GM18498 (cell line): ENCODE measurements at regions not wholly inside any gene's neighbourhood (a gene's known extent, or its start where the extent isn't known, plus 50 kb on each side); places are given as distances from the start of the nearest gene placed in this dataset.
"Not testable (repeated sequence)": the region's sequence is repeated elsewhere in the genome, so short reads cannot be mapped to it uniquely, and the experiment has no call there.

Source experiments
- ATAC-seq: cut with Tn5 transposase; IDR thresholded peaks from one replicate; pipeline ENCODE4 v1.9.1; 2021; ENCODE audit warnings: mild to moderate bottlenecking, moderate library complexity; ENCODE audit not compliant: unreplicated experiment

DNA sequence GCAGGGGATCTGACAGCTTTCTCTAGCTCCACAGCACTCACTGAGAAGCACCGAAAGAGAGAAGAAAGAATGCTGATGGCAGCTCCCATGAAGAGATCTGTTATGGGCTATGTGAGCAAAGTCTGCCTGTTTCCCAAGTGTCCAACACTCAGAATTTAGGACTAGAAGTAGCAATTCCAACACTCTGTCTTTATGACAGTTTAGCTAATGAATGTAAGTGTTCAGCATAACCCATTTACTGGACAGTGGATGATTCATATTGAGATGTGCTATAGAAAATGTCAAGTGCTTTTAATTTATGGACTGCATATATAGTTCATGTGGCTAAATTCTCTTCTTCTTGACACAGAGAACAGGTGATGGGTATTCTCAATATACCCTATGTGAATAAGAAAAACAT lies 683.1 kb upstream of the ZNF608 start:
- no peak for ATAC-seq

DNA sequence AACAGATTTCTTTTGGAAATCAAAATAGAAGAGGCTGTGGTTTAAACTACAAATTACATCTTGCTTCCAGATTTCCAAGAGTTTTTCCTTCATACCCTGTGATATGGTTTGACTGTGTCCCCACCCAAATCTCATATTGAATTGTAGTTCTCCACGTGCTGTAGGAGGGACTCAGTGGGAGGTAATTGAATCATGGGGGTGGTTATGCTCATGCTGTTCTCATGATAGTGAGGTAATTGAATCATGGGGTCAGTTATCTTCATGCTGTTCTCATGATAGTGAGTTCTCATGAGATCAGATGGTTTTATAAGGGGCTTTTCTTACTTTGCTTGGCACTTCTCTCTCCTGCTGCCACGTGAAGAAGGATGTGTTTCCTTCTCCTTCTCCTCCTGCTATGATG lies 687.0 kb upstream of the ZNF608 start:
- ATAC-seq = no peak

DNA sequence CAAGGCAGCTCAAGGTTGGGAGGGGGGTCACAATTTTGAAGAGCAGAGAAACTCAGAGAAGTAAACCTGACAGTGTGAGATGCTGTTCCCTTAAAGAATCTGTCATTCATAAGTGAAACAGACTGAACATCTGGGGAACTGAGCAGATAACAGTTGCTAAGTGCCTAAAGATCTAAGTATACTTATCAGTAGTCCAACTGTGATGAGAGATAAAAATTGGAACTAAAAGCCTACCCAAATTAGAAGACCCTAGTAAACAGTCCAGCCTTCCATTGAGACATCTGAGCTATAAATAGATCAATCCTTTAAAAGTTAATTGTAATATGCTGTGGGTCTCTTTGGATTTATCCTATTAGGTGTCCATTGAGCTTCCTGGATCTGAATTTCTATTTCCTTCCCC lies 692.8 kb upstream of the ZNF608 start:
- ATAC-seq = no peak

DNA sequence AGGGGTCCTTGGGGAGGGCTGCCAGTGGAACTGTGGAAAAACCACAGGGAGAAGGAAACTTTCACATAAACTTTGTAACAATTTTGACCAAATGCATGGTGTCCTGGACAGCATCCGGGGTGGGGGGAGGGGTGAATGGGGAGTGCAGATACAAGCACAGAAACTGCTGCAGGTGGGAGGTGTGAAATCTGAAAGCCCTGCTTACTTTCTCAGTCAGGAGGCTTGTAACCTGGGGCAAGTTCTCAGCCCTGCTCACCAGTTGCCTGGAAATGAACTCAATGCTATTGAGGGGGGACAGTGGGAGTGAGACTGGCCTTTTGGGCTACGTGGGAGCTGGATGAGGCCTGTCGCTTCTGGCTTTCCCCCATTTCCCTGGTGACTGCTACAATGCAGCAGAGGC lies 694.5 kb upstream of the ZNF608 start:
- ATAC-seq = peak; percentile 59

DNA sequence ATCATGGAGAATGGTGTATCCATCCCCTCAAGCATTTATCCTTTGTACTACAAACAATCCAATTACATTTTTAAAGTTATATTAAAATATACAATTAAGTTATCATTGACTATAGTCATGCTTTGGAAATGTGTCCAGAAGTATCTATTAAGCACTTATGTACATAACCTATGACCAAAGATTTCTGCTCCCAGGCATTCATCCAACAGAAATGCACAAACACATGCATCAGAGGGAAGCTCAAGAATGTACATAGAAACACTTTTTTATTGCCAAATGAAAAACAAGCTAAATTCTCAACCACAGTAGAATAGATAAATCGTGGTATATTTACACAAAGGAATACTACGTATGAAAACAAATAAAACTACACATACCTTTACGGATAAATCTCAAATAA lies 700.5 kb upstream of the ZNF608 start:
- no peak for ATAC-seq

- ATAC-seq = no peak
Measured at GRCh38 chr5:125450771-125451170, 704.3 kb upstream of the ZNF608 start.

GRCh38 chr5:125451622-125452021 lies 705.2 kb upstream of the ZNF608 start:
- ATAC-seq = no peak

DNA sequence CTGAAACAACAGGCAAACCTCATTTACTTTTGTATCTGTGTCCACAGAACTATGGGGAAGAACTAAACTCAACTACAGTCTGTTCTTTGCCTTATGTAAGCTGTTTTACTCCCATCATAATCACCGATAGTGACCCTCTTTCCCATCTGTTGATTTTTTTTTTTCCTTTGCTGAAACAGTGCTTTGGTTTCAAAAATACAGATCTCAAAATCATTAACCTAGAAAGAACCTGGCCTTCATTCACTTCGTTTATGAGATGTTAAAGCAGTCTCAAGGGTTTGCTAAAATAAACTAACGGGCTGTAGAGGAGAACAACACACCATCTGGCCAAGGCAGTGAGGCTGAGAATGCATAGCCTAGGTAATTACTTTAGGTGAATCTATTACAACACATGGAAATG lies 706.6 kb upstream of the ZNF608 start:
- ATAC-seq = no peak

DNA sequence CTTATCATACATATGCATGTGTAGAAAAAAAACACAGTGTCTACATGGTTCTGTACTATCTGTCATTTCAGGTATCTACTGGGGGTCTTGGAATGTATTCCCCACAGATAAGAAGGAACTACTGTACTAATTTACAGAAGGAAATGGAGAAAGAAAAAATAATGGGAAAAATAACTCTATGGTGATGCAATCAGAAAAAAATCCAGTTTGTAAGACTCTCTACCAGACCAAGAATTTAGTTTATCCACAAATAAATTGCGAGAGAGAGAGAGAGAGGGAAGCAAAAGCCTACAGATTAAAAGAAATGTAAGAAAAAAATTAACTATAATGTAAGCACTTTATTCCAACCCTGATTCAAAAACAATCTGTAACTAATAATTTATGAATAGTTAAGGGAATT lies 708.6 kb upstream of the ZNF608 start:
- no peak for ATAC-seq

DNA sequence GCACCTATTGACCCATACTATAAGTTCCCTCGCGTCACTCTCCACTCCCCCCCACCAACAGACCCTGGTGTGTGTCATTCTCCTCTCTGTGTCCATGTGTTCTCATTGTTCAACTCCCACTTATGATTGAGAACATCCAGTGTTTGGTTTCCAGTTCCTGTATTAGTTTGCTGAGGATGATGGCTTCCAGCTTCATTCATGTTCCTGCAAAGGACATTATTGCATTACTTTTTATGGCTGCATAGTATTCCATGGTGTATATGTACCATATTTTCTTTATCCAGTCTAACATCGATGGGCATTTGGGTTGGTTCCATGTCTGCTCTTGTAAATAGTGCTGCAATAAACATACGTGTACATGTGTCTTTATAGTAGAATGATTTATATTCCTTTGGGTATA lies 709.6 kb upstream of the ZNF608 start:
- ATAC-seq = not testable (repeated sequence)

DNA sequence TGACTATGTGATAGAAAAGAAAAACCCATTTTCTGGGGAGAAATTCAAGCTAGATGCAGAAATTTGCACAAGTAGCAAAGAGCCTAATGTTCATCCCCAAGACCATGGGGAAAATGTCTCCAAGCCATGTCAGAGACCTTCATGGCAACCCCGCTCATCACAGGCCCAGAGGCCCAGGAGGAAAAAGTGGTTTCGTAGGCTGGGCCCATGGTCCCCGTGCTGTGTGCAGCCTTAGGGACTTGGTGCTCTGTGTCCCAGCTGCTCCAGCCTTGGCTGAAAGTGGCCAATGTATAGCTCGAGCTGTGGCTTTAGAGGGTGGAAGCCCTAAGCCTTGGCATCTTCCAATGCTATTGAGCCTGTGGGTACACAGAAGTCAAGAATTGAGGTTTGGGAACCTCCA lies 711.2 kb upstream of the ZNF608 start:
- no peak for ATAC-seq

DNA sequence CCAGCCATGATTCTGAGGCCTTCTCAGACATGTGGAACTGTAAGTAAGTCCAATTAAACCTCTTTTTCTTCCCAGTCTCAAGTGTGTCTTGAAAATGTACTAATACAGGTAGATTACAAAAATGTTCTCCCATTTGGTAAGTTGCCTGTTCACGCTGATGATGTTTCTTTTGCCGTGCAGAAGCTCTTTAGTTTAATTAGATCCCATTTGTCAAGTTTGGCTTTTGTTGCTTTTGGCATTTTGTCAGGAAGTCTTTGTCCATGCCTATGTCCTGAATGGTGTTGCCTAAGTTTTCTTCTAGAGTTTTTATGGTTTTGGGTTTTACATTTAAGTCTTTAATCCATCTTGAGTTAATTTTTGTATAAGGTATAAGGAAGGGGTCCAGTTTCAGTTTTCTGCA lies 712.5 kb upstream of the ZNF608 start:
- not testable (repeated sequence) for ATAC-seq

DNA sequence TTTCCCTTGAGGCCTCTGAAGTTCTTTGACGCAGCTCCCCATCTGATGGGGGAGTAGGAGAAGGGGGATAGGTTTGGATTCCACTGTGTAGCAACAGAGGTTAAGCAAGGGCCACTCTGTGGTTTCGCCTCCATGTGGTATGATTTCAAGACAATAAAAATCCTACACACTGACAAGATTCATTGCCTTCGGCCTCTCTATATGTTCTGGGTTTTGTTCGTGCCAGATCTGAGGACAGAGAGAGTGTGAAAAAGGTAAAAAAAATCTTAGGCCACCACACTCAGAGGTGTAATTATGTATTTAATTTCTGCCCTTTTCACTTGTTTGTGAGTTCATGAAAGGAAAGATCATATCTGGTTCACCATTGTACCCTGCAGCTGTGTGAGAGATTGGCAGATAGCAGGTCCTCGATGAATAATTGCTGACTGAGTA lies 715.2 kb upstream of the ZNF608 start:
- ATAC-seq = no peak

- no peak for ATAC-seq
Measured at GRCh38 chr5:125463466-125464092, 717.1 kb upstream of the ZNF608 start.

GRCh38 chr5:125464847-125465432 lies 718.5 kb upstream of the ZNF608 start:
- no peak for ATAC-seq

DNA sequence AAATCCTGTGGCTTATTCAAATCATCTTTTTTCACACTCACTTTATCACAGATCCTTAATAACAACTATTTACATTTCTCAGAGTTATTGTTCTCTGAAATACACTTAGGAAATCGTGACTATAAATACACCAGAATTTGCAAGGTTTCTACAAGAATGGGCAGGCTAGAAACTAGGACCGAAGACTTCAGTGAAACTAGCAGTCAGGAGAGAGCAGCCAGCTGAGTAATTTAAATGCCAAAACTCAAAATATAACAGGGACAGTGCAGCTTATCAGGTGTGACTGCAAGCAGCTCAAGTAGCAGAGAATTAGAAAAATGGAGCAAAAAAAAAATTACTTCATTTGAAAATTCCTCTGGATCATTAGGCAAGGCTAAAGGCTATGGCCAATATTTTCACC lies 719.3 kb upstream of the ZNF608 start:
- no peak for ATAC-seq

- no peak for ATAC-seq
Measured at GRCh38 chr5:125467222-125467621, 720.8 kb upstream of the ZNF608 start.

DNA sequence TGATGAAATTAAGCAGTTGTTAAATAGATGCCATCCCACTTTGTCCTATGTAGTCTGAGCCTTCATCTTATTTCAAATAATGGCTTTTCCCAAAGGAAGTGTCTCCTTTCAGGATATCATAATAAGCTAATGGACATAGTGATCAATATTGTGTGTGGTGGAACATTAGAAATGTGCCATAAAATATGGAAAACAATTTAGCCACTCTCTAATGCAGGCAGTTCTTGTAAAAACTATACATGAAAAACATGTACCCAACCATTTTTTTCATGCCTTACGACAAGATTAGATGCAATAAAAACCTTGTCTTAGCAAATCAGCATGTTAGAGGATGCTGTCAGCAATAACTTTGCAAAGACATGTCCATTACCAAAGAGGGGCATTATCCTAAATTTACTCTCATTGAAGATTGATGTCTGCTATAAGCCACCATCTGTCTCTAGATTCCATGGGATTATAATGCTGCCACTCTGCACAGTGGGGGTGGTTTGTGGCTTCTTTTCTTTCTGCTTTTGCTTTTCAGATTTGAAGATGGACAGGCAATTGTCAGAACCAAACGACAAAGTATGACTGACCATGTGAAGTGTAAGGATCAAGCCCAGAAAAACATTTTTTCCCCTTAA lies 724.0 kb upstream of the ZNF608 start:
- no peak for ATAC-seq

GRCh38 chr5:125476901-125477585 lies 730.6 kb upstream of the ZNF608 start:
- ATAC-seq = no peak

- no peak for ATAC-seq
Measured at GRCh38 chr5:125477586-125477975, 731.1 kb upstream of the ZNF608 start.

DNA sequence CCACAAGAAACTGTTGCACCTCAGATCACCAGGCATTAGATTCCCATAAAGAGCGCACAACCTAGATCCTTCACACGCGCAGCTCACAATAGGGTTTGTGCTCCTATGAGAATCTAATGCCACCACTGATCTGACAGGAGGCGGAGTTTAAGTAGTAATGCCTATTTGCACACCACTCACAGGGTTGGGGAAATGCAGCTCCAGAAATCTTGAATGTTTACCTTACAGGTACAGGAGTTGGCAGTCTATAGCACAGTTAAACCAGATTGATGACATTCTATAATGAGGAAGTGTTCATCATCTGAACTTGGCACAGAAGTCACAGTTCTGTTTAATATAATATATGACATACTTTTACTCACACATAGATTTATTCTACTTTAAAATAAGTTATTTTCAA lies 732.2 kb upstream of the ZNF608 start:
- ATAC-seq = no peak

- ATAC-seq = no peak
Measured at GRCh38 chr5:125480911-125481310, 734.5 kb upstream of the ZNF608 start.
